NOMO-1 (cell line): ENCODE measurements at regions not wholly inside any gene's neighbourhood (a gene's known extent, or its start where the extent isn't known, plus 50 kb on each side); places are given as distances from the start of the nearest gene placed in this dataset.
A peak's percentile ranks its signal among the peaks of the same experiment; 100 is the strongest.

ENCODE experiments used
- DNase-seq, 2 experiments: peaks; one replicate each; lab custom pipeline; 2025; ENCODE audit not compliant: unreplicated experiment in 2 of 2; lab: John Stamatoyannopoulos, UW

- no peak for DNase-seq
Measured at GRCh38 chr10:121216721-121217181, 365.6 kb downstream of the WDR11 start.

GRCh38 chr10:121217331-121217730 is 366.2 kb downstream of the WDR11 start:
- DNase-seq, result no peak

- DNase-seq, result no peak
Measured at GRCh38 chr10:121221072-121221471, 369.9 kb downstream of the WDR11 start.

- no peak for DNase-seq
Measured at GRCh38 chr10:121221991-121222390, 370.8 kb downstream of the WDR11 start.

- DNase-seq, result no peak
Measured at GRCh38 chr10:121222842-121223241, 371.7 kb downstream of the WDR11 start.

GRCh38 chr10:121231079-121231478 is 367.2 kb downstream of the FGFR2 start:
- no peak for DNase-seq

GRCh38 chr10:121232494-121232893 is 365.8 kb downstream of the FGFR2 start:
- no peak for DNase-seq

- no peak for DNase-seq
Measured at GRCh38 chr10:121235692-121236091, 362.6 kb downstream of the FGFR2 start.

GRCh38 chr10:121236621-121237020 is 361.6 kb downstream of the FGFR2 start:
- DNase-seq, result no peak

- no peak for DNase-seq
Measured at GRCh38 chr10:121237718-121238117, 360.5 kb downstream of the FGFR2 start.

- no peak for DNase-seq
Measured at GRCh38 chr10:121240011-121240410, 358.2 kb downstream of the FGFR2 start.

GRCh38 chr10:121240556-121240955 is 357.7 kb downstream of the FGFR2 start:
- no peak for DNase-seq

- no peak for DNase-seq
Measured at GRCh38 chr10:121241337-121241736, 356.9 kb downstream of the FGFR2 start.

- no peak for DNase-seq
Measured at GRCh38 chr10:121242741-121243608, 355.3 kb downstream of the FGFR2 start.

- no peak for DNase-seq
Measured at GRCh38 chr10:121243609-121244241, 354.5 kb downstream of the FGFR2 start.

GRCh38 chr10:121244818-121245217 is 353.4 kb downstream of the FGFR2 start:
- DNase-seq, result no peak

- no peak for DNase-seq
Measured at GRCh38 chr10:121245754-121246153, 352.5 kb downstream of the FGFR2 start.

- DNase-seq, result peak; percentile 66 to 81
Measured at GRCh38 chr10:121248266-121248665, 350.0 kb downstream of the FGFR2 start.

GRCh38 chr10:121250995-121251764 is 347.1 kb downstream of the FGFR2 start:
- DNase-seq, result peak; percentile 25 to 41

GRCh38 chr10:121252756-121253155 is 345.5 kb downstream of the FGFR2 start:
- no peak for DNase-seq

- peak in 1 of 2 experiments; percentile 19 for DNase-seq
Measured at GRCh38 chr10:121260377-121260776, 337.9 kb downstream of the FGFR2 start.
